HEK293T (cell line): ENCODE measurements at regions not wholly inside any gene's neighbourhood (a gene's known extent, or its start where the extent isn't known, plus 50 kb on each side); places are given as distances from the start of the nearest gene placed in this dataset.
A peak's percentile ranks its signal among the peaks of the same experiment; 100 is the strongest.

Experiments
- CTCF ChIA-PET: fragments of 350-600 bp; formaldehyde crosslinking; extraction: SDS; loops from one replicate; lab custom pipeline; 2021; ENCODE audit warnings: antibody characterized with exemption, inconsistent platforms; lab: Yijun Ruan, JAX
- POLR2A ChIA-PET: fragments of 350-600 bp; formaldehyde crosslinking; extraction: SDS; loops from one replicate; lab custom pipeline; 2020; ENCODE audit warnings: antibody characterized with exemption, inconsistent platforms; lab: Yijun Ruan, JAX
- DNase-seq: peaks from one replicate; pipeline ENCODE4 v3.0.0; 2012; ENCODE audit warnings: mixed read lengths; ENCODE audit errors: extremely low spot score
- ARNT ChIP-seq: fragments of 450-650 bp; IDR thresholded peaks from 2 replicates; pipeline ENCODE4 v1.6.1; 2017; ENCODE audit warnings: mild to moderate bottlenecking
- BHLHE40 ChIP-seq: fragments of 450-650 bp; IDR thresholded peaks from 2 replicates; pipeline ENCODE4 v1.6.1; 2016; ENCODE audit warnings: mild to moderate bottlenecking, moderate library complexity, borderline replicate concordance
- CTBP1 ChIP-seq: fragments of 450-650 bp; IDR thresholded peaks from 2 replicates; pipeline ENCODE4 v1.6.1; 2016; ENCODE audit warnings: borderline replicate concordance
- ELF4 ChIP-seq: fragments of 450-650 bp; IDR thresholded peaks from 2 replicates; pipeline ENCODE4 v1.6.1; 2017; ENCODE audit warnings: antibody characterized with exemption
- FOXA1 ChIP-seq: fragments of 450-650 bp; IDR thresholded peaks from 2 replicates; pipeline ENCODE4 v1.6.1; 2016; ENCODE audit warnings: mild to moderate bottlenecking
- FOXK2 ChIP-seq: fragments of 450-650 bp; IDR thresholded peaks from 2 replicates; pipeline ENCODE4 v1.6.1; 2016; ENCODE audit warnings: mild to moderate bottlenecking
- FOXM1 ChIP-seq: fragments of 450-650 bp; IDR thresholded peaks from 2 replicates; pipeline ENCODE4 v1.6.1; 2017; ENCODE audit warnings: mild to moderate bottlenecking, borderline replicate concordance
- HDGF ChIP-seq: fragments of 450-650 bp; IDR thresholded peaks from 2 replicates; pipeline ENCODE4 v1.6.1; 2017; ENCODE audit warnings: antibody characterized with exemption, borderline replicate concordance
- L3MBTL2 ChIP-seq: fragments of 450-650 bp; conservative IDR thresholded peaks from 2 replicates; pipeline ENCODE4 v1.6.1; 2016; ENCODE audit warnings: mild to moderate bottlenecking
- LEF1 ChIP-seq: fragments of 450-650 bp; IDR thresholded peaks from 2 replicates; pipeline ENCODE4 v1.6.1; 2017; ENCODE audit warnings: mild to moderate bottlenecking, borderline replicate concordance
- NFRKB ChIP-seq: fragments of 450-650 bp; IDR thresholded peaks from 2 replicates; pipeline ENCODE4 v1.6.1; 2016; ENCODE audit warnings: mild to moderate bottlenecking, moderate library complexity
- PKNOX1 ChIP-seq: fragments of 450-650 bp; IDR thresholded peaks from 2 replicates; pipeline ENCODE4 v1.6.1; 2016
- SP1 ChIP-seq: fragments of 450-650 bp; IDR thresholded peaks from 2 replicates; pipeline ENCODE4 v1.6.1; 2017
- SUZ12 ChIP-seq: fragments of 450-650 bp; IDR thresholded peaks from 2 replicates; pipeline ENCODE4 v1.6.1; 2016; ENCODE audit warnings: mild to moderate bottlenecking
- TARDBP ChIP-seq: fragments of 450-650 bp; IDR thresholded peaks from 2 replicates; pipeline ENCODE4 v1.6.1; 2016
- ZNF384 ChIP-seq: fragments of 450-650 bp; IDR thresholded peaks from 2 replicates; pipeline ENCODE4 v1.6.1; 2016

GRCh38 chr3:35871009-35871408 is 231.7 kb downstream of the ARPP21 start:
- TF ChIP-seq SUZ12: no peak
- TF ChIP-seq NFRKB: no peak
- TF ChIP-seq ARNT: no peak
- TF ChIP-seq SP1: no peak
- no peak for TF ChIP-seq BHLHE40
- no peak for TF ChIP-seq LEF1
- no peak for TF ChIP-seq HDGF
- ChIA-PET CTCF (no interaction called here), POLR2A (no interaction called here)
- DNase-seq: no peak

DNA sequence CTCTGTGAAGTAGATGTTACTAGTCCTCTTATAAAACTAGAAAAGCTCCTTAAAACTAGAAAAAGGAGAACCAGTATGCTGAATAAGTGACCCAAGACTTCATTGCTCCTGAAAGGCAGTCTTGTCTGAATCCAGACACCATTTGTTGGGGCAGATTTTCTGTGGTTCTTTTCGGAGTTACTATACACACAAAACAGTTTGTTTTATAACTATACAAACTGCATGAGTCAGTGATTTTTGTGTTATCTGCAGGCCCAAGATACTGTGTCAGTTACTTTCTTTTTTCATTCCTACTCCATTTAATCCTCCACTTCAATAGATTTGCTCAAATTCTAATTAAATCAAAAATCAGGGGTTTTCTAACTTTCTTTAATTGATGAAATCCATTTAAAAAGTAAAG is 244.6 kb downstream of the ARPP21 start:
- DNase-seq: no peak
- CTCF ChIA-PET: no interaction called here
- TF ChIP-seq FOXK2: no peak
- TF ChIP-seq PKNOX1: no peak
- no peak for TF ChIP-seq TARDBP
- TF ChIP-seq HDGF: no peak
- TF ChIP-seq BHLHE40: no peak
- TF ChIP-seq L3MBTL2: no peak
- TF ChIP-seq ARNT: no peak
- POLR2A ChIA-PET: no interaction called here

- no peak for DNase-seq
- POLR2A ChIA-PET: no interaction called here
- CTCF ChIA-PET: no interaction called here
- no peak for TF ChIP-seq PKNOX1
- no peak for TF ChIP-seq FOXM1
- TF ChIP-seq L3MBTL2: no peak
- TF ChIP-seq LEF1: no peak
- no peak for TF ChIP-seq SP1
- TF ChIP-seq HDGF: no peak
- no peak for TF ChIP-seq SUZ12
- TF ChIP-seq NFRKB: no peak
- TF ChIP-seq ARNT: no peak
- no peak for TF ChIP-seq CTBP1
- TF ChIP-seq BHLHE40: no peak
- no peak for TF ChIP-seq FOXA1
- TF ChIP-seq ELF4: no peak
These were observed 255.4 kb downstream of the ARPP21 start for GRCh38 chr3:35894735-35895134.

- CTCF ChIA-PET: no interaction called here
- POLR2A ChIA-PET: no interaction called here
- DNase-seq: no peak
- TF ChIP-seq PKNOX1 (no peak), ARNT (no peak), BHLHE40 (no peak), HDGF (no peak)
These were observed 259.9 kb downstream of the ARPP21 start for GRCh38 chr3:35899245-35899644.

GRCh38 chr3:35900079-35900478 is 260.8 kb downstream of the ARPP21 start:
- ChIA-PET POLR2A (no interaction called here), CTCF (no interaction called here)
- no peak for DNase-seq
- no peak for TF ChIP-seq NFRKB
- TF ChIP-seq SP1: no peak
- TF ChIP-seq LEF1: no peak
- TF ChIP-seq L3MBTL2: no peak
- no peak for TF ChIP-seq ARNT
- no peak for TF ChIP-seq HDGF
- no peak for TF ChIP-seq ELF4
- no peak for TF ChIP-seq BHLHE40
- TF ChIP-seq FOXA1: no peak
- no peak for TF ChIP-seq CTBP1
- TF ChIP-seq PKNOX1: no peak
- no peak for TF ChIP-seq TARDBP

GRCh38 chr3:35908366-35909232 is 269.3 kb downstream of the ARPP21 start:
- TF ChIP-seq HDGF (no peak), BHLHE40 (no peak), SP1 (no peak), NFRKB (no peak), CTBP1 (no peak), LEF1 (no peak), FOXK2 (no peak), FOXM1 (no peak), ZNF384 (no peak), FOXA1 (no peak), TARDBP (no peak)
- POLR2A ChIA-PET: no interaction called here
- CTCF ChIA-PET: interaction anchor here (0.6 to 1.2 kb wide), 8 partner anchors 11 to 1648 kb away, joined by 3 to 5 read pairs (median 3); no protein-coding TSS in a partner anchor
- peak; percentile 44 for DNase-seq
